ENCODE measurements at regions not wholly inside any gene's neighbourhood (a gene's known extent, or its start where the extent isn't known, plus 50 kb on each side); places are given as distances from the start of the nearest gene placed in this dataset.

GRCh38 chr11:80448709-80449108, 1007.9 kb upstream of the TENM4 start:
- WGBS, 3 donors: 62 to 74% (median 67%) methylated on average over 2 of the region's 2 CpGs
- H3K27ac ChIP-seq (ENCODE audit: low read depth, low read length): no peak overlapping the region

GRCh38 chr11:80443177-80443576, 1002.3 kb upstream of the TENM4 start:
- 43 to 60% (median 58%) methylated on average over 2 of the region's 2 CpGs for WGBS, 3 donors
- no peak overlapping the region for H3K27ac ChIP-seq (ENCODE audit: low read depth, low read length)

GRCh38 chr11:80441821-80442220, 1001.0 kb upstream of the TENM4 start:
- WGBS, 3 donors: 74 to 80% (median 74%) methylated on average over 3 of the region's 3 CpGs

DNA sequence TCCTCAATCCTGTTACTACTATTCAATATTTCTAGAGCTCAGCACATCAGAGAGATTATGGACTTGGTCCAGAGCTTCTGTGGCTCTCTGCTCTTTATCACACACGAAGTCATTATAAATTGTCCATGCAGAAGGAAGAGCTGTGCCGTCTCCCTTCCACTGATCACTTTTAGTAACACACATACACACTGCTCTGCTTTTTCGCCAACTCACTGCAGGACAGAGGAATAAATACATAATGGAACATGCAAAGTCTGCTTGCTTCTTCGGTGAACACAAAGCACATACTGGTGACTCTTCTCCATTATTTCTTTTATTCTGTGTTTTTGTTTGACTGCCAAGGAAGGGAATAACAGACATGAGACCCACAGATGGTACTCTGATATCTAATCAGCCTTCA, 1000.0 kb upstream of the TENM4 start:
- H3K27ac ChIP-seq (ENCODE audit: low read depth, low read length): no peak overlapping the region
- WGBS, 3 donors: 52 to 71% (median 59%) methylated on average over 4 of the region's 4 CpGs

More at GRCh38 chr11:80441821-80442220, 1001.0 kb upstream of the TENM4 start:
- H3K27ac ChIP-seq (ENCODE audit: low read depth, low read length): no peak overlapping the region

- no peak overlapping the region for H3K27ac ChIP-seq (ENCODE audit: low read depth, low read length)
Observed at GRCh38 chr11:80436547-80436946, 995.7 kb upstream of the TENM4 start.

DNA sequence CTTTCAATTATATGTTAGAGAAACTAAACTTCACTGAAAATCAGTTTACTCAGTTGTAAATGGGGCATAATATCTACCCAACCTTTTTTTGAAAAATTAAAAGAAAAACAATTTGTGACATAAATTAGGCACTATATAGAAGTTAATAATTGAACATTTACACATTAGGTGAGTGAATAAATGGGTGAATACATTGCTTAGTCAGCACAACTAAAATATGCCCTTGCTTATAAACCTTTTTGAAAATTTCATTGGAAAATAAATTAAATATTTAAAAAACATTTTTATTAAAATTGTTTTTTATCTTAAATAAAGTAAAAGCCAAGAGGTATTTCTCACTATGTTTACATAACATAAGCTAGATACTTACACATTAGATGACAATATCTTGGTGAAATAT, 994.5 kb upstream of the TENM4 start:
- no peak overlapping the region for H3K27ac ChIP-seq (ENCODE audit: low read depth, low read length)

More at GRCh38 chr11:80436547-80436946, 995.7 kb upstream of the TENM4 start:
- WGBS, 3 donors: 20 to 54% (median 48%) methylated on average over 1 of the region's 1 CpG

- H3K27ac ChIP-seq (ENCODE audit: low read depth, low read length): no peak overlapping the region
- 24 to 51% (median 50%) methylated on average over 2 of the region's 2 CpGs for WGBS, 3 donors
Observed at GRCh38 chr11:80432057-80432456, 991.2 kb upstream of the TENM4 start.

GRCh38 chr11:80424012-80424695, 983.3 kb upstream of the TENM4 start:
- no peak overlapping the region for H3K27ac ChIP-seq (ENCODE audit: low read depth, low read length)
- 59 to 66% (median 65%) methylated on average over 2 of the region's 2 CpGs for WGBS, 3 donors

GRCh38 chr11:80420374-80420773, 979.5 kb upstream of the TENM4 start:
- no peak overlapping the region for H3K27ac ChIP-seq (ENCODE audit: low read depth, low read length)
- 37 to 55% (median 53%) methylated on average over 1 of the region's 1 CpG for WGBS, 3 donors

DNA sequence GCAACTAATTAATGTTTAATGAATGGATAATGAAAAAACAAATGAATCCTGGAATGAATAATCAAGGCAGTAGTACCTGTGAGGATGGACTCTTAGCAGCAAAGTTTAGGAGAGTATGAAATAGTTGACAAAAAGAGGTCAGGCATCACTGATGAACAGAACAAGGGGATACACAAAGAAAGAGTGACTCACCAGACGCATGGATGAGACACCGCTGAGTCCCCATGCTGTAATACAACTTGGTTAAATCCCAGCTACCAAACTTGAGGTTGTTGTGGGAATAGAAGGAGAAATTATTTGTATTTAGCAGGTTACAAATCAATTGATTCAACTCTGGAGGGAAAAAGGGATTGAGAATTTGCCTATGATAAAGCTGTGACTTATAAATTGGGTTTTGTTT, 976.9 kb upstream of the TENM4 start:
- no peak overlapping the region for H3K27ac ChIP-seq (ENCODE audit: low read depth, low read length)
- 90 to 93% (median 91%) methylated on average over 2 of the region's 2 CpGs for WGBS, 3 donors

- no peak overlapping the region for H3K27ac ChIP-seq (ENCODE audit: low read depth, low read length)
- 89 to 93% (median 91%) methylated on average over 2 of the region's 2 CpGs for WGBS, 3 donors
Observed at GRCh38 chr11:80415580-80415979, 974.8 kb upstream of the TENM4 start.

DNA sequence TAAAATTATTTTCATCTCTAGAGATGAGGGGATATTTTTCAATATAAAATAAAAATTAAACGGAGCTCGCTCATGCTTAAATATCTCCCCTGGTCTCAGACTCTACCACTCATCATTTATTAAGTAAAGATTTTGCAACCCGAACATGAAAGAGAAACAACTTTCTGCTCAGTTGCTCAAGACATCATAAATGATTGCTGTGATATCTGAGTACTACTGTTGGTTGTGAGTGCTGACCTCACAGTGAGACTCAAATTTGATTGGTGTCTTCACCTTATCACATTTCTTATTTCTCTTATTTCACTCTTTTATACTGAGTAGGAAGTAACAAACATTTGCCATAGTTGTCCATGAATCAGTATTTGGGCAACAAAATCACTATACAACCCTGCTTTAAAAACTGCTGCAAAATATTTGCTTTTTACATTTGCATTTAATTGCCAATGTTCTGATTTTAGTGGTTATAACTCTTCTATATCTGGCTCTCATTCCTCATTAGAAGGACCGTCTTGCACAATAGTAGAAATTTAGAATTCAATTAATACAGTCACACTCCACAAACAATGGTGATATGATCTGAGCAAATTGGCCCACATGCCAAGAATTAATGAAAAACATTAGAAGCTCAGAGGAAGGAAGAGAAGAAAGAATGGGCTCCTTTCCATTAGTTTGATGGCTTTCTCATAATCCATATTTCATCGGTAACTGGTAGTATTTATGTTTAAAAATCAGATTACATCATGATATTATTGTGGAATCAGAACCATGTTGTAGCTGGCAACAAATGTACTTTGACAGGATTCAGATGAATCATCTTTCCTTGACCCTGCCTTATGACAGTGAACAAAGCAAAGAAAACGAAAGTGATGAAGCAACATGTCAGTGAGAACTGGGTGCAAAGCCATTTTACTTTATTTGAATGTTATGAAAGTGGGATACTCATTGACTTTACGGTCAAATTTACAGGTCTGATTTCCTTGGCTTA, 973.6 kb upstream of the TENM4 start:
- H3K27ac ChIP-seq (ENCODE audit: low read depth, low read length): no peak overlapping the region

GRCh38 chr11:80412604-80413003, 971.8 kb upstream of the TENM4 start:
- no peak overlapping the region for H3K27ac ChIP-seq (ENCODE audit: low read depth, low read length)
- WGBS, 3 donors: 63 to 69% (median 68%) methylated on average over 5 of the region's 5 CpGs

More for the DNA sequence above, 973.6 kb upstream of the TENM4 start:
- 66 to 79% (median 70%) methylated on average over 7 of the region's 7 CpGs for WGBS, 3 donors

GRCh38 chr11:80393210-80393609, 952.4 kb upstream of the TENM4 start:
- H3K27ac ChIP-seq (ENCODE audit: low read depth, low read length): no peak overlapping the region
- WGBS, 3 donors: 53 to 89% (median 81%) methylated on average over 3 of the region's 3 CpGs

GRCh38 chr11:80390505-80390904, 949.7 kb upstream of the TENM4 start:
- 50 to 55% (median 51%) methylated on average over 2 of the region's 2 CpGs for WGBS, 3 donors
- no peak overlapping the region for H3K27ac ChIP-seq (ENCODE audit: low read depth, low read length)

DNA sequence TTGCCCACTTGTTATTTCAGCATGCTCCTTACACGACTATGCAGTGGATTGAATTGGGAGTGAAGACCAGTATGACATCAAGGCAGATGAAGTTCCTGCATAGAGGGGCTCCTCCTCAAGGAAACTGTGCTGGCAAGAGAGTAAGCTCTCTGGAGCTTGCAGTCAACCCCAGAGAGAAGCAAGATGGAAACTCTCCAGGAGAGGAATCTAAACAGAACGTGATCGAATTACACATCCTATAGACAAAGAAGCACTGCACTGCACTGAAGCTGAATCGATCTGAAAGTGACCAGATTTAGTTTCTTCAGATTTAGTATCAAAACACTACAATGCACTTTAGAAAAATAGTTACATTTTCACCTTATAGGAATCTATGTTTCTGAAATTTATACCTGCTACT, 947.7 kb upstream of the TENM4 start:
- WGBS, 3 donors: 57 to 60% (median 58%) methylated on average over 4 of the region's 4 CpGs
- H3K27ac ChIP-seq (ENCODE audit: low read depth, low read length): no peak overlapping the region

DNA sequence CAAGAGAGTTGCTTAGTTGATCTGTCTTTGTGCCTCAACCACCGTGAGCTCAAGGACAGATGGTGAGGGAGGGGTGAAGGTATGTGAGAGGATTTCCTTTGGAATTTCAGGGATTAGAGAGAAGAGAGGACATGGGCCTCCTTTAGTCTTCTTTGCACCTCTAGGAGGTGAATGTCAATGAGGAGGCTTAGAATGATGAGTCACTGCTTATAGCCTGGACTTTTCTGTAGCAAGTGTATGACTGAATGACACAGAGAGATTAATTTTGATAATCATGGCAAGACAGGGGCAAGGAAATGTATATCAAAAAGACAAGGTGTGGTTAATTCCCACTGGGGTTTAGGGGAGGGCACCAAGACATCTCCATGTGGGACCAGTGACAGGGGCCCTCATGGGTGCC, 947.3 kb upstream of the TENM4 start:
- 59 to 81% (median 75%) methylated on average over 1 of the region's 1 CpG for WGBS, 3 donors

GRCh38 chr11:80383655-80384054, 942.8 kb upstream of the TENM4 start:
- no peak overlapping the region for H3K27ac ChIP-seq (ENCODE audit: low read depth, low read length)
- 45 to 54% (median 48%) methylated on average over 3 of the region's 3 CpGs for whole genome bisulfite sequencing, 3 donors

More for the DNA sequence above, 947.3 kb upstream of the TENM4 start:
- H3K27ac ChIP-seq (ENCODE audit: low read depth, low read length): no peak overlapping the region

GRCh38 chr11:80379620-80380278, 938.9 kb upstream of the TENM4 start:
- 83 to 96% (median 85%) methylated on average over 1 of the region's 1 CpG for WGBS, 3 donors
- H3K27ac ChIP-seq (ENCODE audit: low read depth, low read length): no peak overlapping the region

Data from adipose tissue (tissue), 3 donors.